Ishikawa (cell line): ENCODE measurements at regions not wholly inside any gene's neighbourhood (a gene's known extent, or its start where the extent isn't known, plus 50 kb on each side); places are given as distances from the start of the nearest gene placed in this dataset.

Source experiments
- CEBPB ChIP-seq: IDR thresholded peaks from 2 replicates; pipeline ENCODE4 v1.6.1; 2012
- CREB1 ChIP-seq: IDR thresholded peaks from 2 replicates; pipeline ENCODE4 v1.6.1; 2012; ENCODE audit warnings: low read depth
- EGR1 ChIP-seq: IDR thresholded peaks from 2 replicates; pipeline ENCODE4 v1.6.1; 2012
- EP300 ChIP-seq: IDR thresholded peaks from 2 replicates; pipeline ENCODE4 v1.6.1; 2012; ENCODE audit warnings: borderline replicate concordance
- FOXM1 ChIP-seq: IDR thresholded peaks from 2 replicates; pipeline ENCODE4 v1.6.1; 2012; ENCODE audit warnings: low read depth, borderline replicate concordance
- NFIC ChIP-seq: IDR thresholded peaks from 2 replicates; pipeline ENCODE4 v1.6.1; 2012
- RAD21 ChIP-seq: IDR thresholded peaks from 2 replicates; pipeline ENCODE4 v1.6.1; 2012; ENCODE audit warnings: low read depth
- TAF1 ChIP-seq: IDR thresholded peaks from 2 replicates; pipeline ENCODE4 v1.6.1; 2012; ENCODE audit warnings: low read depth, mild to moderate bottlenecking
- TCF12 ChIP-seq: IDR thresholded peaks from 2 replicates; pipeline ENCODE4 v1.6.1; 2012; ENCODE audit warnings: low read depth
- TEAD4 ChIP-seq: IDR thresholded peaks from 2 replicates; pipeline ENCODE4 v1.6.1; 2012
- YY1 ChIP-seq: IDR thresholded peaks from 2 replicates; pipeline ENCODE4 v1.6.1; 2012; ENCODE audit warnings: low read depth
- ZBTB7A ChIP-seq: IDR thresholded peaks from 2 replicates; pipeline ENCODE4 v1.6.1; 2012; ENCODE audit warnings: low read depth
- TF ChIP-seq, protein P1 (sequence below): IDR thresholded peaks from 2 replicates; pipeline ENCODE4 v1.6.1; 2012
- TF ChIP-seq, protein P2 (sequence below): IDR thresholded peaks from 2 replicates; pipeline ENCODE4 v1.6.1; 2012
- TF ChIP-seq, protein P3 (sequence below): IDR thresholded peaks from 2 replicates; pipeline ENCODE4 v1.6.1; 2012; ENCODE audit warnings: low read depth, mild to moderate bottlenecking

DNA sequence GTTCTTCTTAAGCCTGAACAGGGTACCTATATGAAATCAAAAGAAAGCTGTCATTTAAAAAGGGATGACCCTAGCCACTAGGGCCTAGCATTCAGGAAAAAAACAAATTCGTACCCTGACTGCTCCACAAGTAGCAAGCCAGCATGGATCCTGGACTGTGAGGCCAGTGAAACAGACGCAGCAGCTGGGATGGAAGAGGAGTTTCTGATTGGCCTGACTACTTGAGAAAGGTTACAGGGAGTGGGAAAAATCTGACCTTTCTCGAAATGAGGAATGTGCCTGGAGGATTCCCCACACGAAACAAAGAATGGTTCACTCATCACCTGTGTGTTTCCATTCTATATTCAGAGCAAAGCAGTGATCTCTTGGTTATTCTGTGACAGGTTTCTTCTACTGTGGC lies 87.6 kb upstream of the JADE1 start:
- TF ChIP-seq ZBTB7A (no peak), NFIC (no peak), TAF1 (no peak), TCF12 (no peak), RAD21 (no peak), EP300 (no peak), EGR1 (no peak), TEAD4 (no peak), CEBPB (no peak), YY1 (no peak), CREB1 (no peak), FOXM1 (no peak)
- TF ChIP-seq, protein P1, sequence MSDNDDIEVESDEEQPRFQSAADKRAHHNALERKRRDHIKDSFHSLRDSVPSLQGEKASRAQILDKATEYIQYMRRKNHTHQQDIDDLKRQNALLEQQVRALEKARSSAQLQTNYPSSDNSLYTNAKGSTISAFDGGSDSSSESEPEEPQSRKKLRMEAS, result no peak
- TF ChIP-seq, protein P2, sequence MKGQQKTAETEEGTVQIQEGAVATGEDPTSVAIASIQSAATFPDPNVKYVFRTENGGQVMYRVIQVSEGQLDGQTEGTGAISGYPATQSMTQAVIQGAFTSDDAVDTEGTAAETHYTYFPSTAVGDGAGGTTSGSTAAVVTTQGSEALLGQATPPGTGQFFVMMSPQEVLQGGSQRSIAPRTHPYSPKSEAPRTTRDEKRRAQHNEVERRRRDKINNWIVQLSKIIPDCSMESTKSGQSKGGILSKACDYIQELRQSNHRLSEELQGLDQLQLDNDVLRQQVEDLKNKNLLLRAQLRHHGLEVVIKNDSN, result no peak
- TF ChIP-seq, protein P3, sequence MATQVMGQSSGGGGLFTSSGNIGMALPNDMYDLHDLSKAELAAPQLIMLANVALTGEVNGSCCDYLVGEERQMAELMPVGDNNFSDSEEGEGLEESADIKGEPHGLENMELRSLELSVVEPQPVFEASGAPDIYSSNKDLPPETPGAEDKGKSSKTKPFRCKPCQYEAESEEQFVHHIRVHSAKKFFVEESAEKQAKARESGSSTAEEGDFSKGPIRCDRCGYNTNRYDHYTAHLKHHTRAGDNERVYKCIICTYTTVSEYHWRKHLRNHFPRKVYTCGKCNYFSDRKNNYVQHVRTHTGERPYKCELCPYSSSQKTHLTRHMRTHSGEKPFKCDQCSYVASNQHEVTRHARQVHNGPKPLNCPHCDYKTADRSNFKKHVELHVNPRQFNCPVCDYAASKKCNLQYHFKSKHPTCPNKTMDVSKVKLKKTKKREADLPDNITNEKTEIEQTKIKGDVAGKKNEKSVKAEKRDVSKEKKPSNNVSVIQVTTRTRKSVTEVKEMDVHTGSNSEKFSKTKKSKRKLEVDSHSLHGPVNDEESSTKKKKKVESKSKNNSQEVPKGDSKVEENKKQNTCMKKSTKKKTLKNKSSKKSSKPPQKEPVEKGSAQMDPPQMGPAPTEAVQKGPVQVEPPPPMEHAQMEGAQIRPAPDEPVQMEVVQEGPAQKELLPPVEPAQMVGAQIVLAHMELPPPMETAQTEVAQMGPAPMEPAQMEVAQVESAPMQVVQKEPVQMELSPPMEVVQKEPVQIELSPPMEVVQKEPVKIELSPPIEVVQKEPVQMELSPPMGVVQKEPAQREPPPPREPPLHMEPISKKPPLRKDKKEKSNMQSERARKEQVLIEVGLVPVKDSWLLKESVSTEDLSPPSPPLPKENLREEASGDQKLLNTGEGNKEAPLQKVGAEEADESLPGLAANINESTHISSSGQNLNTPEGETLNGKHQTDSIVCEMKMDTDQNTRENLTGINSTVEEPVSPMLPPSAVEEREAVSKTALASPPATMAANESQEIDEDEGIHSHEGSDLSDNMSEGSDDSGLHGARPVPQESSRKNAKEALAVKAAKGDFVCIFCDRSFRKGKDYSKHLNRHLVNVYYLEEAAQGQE, result no peak

DNA sequence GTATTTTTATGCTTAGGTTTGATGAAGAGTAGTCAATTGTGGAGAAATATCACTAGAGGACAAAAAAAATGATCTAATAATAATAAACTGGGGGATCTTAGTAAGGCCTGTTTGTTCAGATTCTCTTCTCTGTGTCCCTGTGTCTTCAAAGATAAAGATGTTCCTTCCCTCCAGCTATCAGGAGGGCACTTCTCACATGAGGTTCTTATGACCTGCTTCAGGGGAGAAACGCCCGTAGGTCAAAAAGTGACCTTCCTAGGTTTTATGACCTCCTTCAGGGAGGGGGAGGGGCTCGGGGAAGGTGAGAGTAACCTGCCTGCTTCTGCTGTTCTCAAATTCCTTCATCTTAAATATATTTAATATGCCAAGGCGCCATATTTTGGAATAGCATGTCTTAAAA lies 89.2 kb upstream of the JADE1 start:
- no peak for TF ChIP-seq NFIC

DNA sequence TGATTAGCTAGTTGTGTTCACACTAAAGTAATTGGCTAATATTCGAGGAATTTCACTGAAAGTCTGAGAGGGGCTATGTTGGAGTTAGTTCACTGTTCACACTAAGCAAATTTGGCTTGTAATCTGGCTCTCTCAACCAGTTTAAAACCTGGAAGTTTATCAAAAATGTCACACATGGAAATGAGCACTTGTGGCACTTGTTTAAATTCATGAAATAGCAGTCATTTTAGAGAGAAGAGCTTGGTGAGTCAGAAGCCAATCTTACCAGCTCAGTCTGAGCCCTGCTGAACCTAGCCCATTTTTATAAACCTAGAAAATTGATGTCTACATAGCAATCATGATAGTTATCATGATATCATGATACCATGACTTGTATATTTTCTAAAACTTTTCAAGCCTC lies 90.7 kb upstream of the JADE1 start:
- TF ChIP-seq, protein P1, result no peak
- TF ChIP-seq CEBPB (no peak), YY1 (no peak), TCF12 (no peak), NFIC (no peak), FOXM1 (no peak), TAF1 (no peak), CREB1 (no peak), RAD21 (no peak), ZBTB7A (no peak)
- TF ChIP-seq, protein P3, result no peak
- TF ChIP-seq, protein P2, result no peak

DNA sequence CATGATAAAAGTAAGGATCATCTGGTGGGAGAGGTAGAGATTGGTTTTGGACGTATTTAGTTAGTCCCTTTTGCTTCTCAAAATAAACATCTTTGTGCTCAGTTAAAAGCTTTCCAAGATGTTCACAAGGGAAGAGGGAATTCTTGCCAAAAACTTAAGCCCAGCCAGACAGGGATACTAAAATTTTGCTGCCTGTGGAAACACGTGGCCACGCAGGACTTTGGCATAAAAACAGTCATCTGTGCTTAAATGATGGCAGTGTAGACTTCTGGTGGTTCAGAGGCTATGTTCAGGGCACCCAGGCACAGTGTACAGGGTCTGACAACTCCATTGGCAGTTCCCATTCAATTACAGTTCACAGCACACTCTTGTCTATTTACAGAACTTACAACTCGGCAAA lies 93.2 kb upstream of the JADE1 start:
- TF ChIP-seq, protein P1, result no peak
- TF ChIP-seq EGR1, result no peak
- no peak for TF ChIP-seq TAF1
- TF ChIP-seq RAD21, result no peak
- TF ChIP-seq FOXM1, result no peak
- TF ChIP-seq NFIC, result no peak
- TF ChIP-seq, protein P3, result no peak
- TF ChIP-seq ZBTB7A, result no peak
- TF ChIP-seq EP300, result no peak
- TF ChIP-seq CEBPB, result no peak
- no peak for TF ChIP-seq YY1
- TF ChIP-seq CREB1, result no peak
- TF ChIP-seq TCF12, result no peak
- TF ChIP-seq TEAD4, result no peak

DNA sequence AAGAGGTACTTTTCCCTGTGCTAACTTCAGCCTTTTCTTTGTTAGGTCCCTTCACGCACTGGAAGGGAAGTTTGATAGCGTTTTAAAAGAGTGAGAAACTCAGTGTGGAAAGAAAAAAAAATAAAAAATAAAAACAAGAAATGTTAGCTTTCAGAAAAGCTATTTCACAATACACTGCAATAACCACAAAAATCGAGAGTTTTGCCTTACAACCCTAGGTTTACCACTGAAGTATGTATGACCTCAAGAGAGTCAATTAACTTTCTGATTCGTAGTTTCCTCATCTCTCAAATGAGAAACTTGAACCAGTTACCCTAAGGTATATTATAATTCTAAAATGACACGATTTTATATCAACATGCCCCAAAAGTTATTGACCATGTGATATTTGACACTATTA lies 93.9 kb upstream of the JADE1 start:
- no peak for TF ChIP-seq ZBTB7A
- TF ChIP-seq NFIC, result no peak
- TF ChIP-seq TEAD4, result no peak
- TF ChIP-seq EGR1, result no peak
- TF ChIP-seq, protein P1, result no peak
- no peak for TF ChIP-seq TAF1
- TF ChIP-seq, protein P3, result no peak
- no peak for TF ChIP-seq EP300
- no peak for TF ChIP-seq FOXM1
- TF ChIP-seq, protein P2, result no peak
- no peak for TF ChIP-seq YY1
- no peak for TF ChIP-seq CREB1
- no peak for TF ChIP-seq CEBPB
- TF ChIP-seq TCF12, result no peak
- TF ChIP-seq RAD21, result no peak
